ENCODE measurements at regions not wholly inside any gene's neighbourhood (a gene's known extent, or its start where the extent isn't known, plus 50 kb on each side); places are given as distances from the start of the nearest gene placed in this dataset.

DNA sequence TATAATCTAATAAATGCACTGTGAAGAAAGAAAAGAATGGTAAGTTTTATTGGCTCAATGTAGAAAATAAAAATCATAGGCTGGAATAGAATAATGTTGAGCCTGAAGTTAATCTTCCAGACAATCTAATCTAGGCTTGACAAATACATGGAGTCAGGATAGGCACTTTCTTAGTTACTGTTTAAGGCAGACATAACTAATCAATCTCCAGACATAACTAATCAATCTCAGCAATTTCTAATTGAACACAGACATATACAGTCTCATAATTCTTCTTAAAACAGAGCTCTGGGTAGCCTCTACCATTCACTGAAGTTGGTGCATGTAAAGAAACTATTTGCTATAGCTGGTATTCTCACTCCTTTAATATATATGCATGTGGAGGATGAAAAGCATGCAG is 150.1 kb upstream of the CTAGE1 start:
- Histone ChIP-seq H3K79me1 (replicated peaks; ENCODE audit: low read length, poor library complexity, severe bottlenecking) (no peaks in the 10 kb centered on the region), H3K4me2 (ENCODE audit: low read length, poor library complexity, severe bottlenecking) (no peak overlapping the region), H2AK5ac (ENCODE audit: low read length, severe bottlenecking) (no peak overlapping the region), H3K9me3 (ENCODE audit: control insufficient read depth, low read length) (peaks cover 6% of the 10 kb centered on the region), H2BK15ac (ENCODE audit: low read depth, poor library complexity, severe bottlenecking) (no peak overlapping the region), H3K18ac (ENCODE audit: low read depth in 1 of 2, low read length in 2 of 2) (no peak overlapping the region), H4K91ac (ENCODE audit: low read length) (no peak overlapping the region), H3K14ac (ENCODE audit: low read length in 2 of 2) (no peak overlapping the region), H4K8ac (ENCODE audit: low read length) (no peak overlapping the region), H3K23ac (ENCODE audit: low read length in 2 of 2) (no peak overlapping the region), H3K4me1 (ENCODE audit: control insufficient read depth, insufficient read depth, low read depth, low read length) (no peaks in the 10 kb centered on the region), H3K4me3 (ENCODE audit: insufficient read depth in 1 of 2, low read depth in 1 of 2, low read length in 2 of 2) (no peak overlapping the region), H2BK120ac (ENCODE audit: low read depth, low read length) (no peak overlapping the region), H2BK12ac (ENCODE audit: low read length in 2 of 2) (no peak overlapping the region), H2BK5ac (ENCODE audit: low read depth, low read length, poor library complexity, severe bottlenecking) (no peak overlapping the region), H3K9ac (ENCODE audit: low read length) (no peak overlapping the region), H3K27me3 (ENCODE audit: control insufficient read depth in 1 of 2, insufficient read depth in 1 of 2, low read length in 2 of 2) (no peaks in the 10 kb centered on the region), H3K27ac (ENCODE audit: low read length, poor library complexity, severe bottlenecking) (no peak overlapping the region), H3K4ac (ENCODE audit: low read depth in 1 of 2, low read length in 2 of 2) (no peak overlapping the region), H3K36me3 (ENCODE audit: control insufficient read depth in 1 of 2, insufficient read depth in 2 of 2, low read depth in 1 of 2, low read length in 2 of 2) (no peaks in the 10 kb centered on the region), H2AFZ (ENCODE audit: low read depth, low read length) (no peak overlapping the region)
- no peak for DNase-seq

DNA sequence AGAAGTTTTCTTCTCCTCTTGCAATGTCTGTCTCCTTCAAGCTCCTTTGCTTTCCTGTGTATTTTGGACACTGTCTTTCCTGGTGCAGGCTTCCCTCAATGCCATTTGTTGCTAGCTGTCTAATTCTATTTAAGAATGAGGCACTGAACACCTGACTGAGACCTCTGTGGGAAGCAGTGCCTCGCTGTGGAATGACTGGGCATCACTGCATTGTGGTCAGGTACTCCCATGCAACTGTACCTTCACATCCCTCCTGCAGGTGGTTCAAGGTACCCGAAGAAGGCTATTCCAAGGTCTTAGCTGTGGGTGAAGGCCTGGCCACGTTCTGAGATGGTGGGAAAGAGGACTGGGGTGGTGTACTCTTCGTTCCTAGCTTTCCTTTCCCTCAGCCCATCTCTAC is 152.8 kb upstream of the CTAGE1 start:
- Histone ChIP-seq H3K23ac (ENCODE audit: low read length in 2 of 2) (no peak overlapping the region), H3K79me1 (replicated peaks; ENCODE audit: low read length, poor library complexity, severe bottlenecking) (no peaks in the 10 kb centered on the region), H4K91ac (ENCODE audit: low read length) (no peak overlapping the region), H3K27me3 (ENCODE audit: control insufficient read depth in 1 of 2, insufficient read depth in 1 of 2, low read length in 2 of 2) (no peaks in the 10 kb centered on the region), H2BK15ac (ENCODE audit: low read depth, poor library complexity, severe bottlenecking) (no peak overlapping the region), H2BK120ac (ENCODE audit: low read depth, low read length) (no peak overlapping the region), H2AFZ (ENCODE audit: low read depth, low read length) (no peak overlapping the region), H3K4me1 (ENCODE audit: control insufficient read depth, insufficient read depth, low read depth, low read length) (no peaks in the 10 kb centered on the region), H3K9ac (ENCODE audit: low read length) (no peak overlapping the region), H4K8ac (ENCODE audit: low read length) (no peak overlapping the region), H3K4me2 (ENCODE audit: low read length, poor library complexity, severe bottlenecking) (no peak overlapping the region), H3K27ac (ENCODE audit: low read length, poor library complexity, severe bottlenecking) (no peak overlapping the region), H3K36me3 (ENCODE audit: control insufficient read depth in 1 of 2, insufficient read depth in 2 of 2, low read depth in 1 of 2, low read length in 2 of 2) (no peaks in the 10 kb centered on the region), H3K4me3 (ENCODE audit: insufficient read depth in 1 of 2, low read depth in 1 of 2, low read length in 2 of 2) (no peak overlapping the region), H2AK5ac (ENCODE audit: low read length, severe bottlenecking) (no peak overlapping the region), H2BK12ac (ENCODE audit: low read length in 2 of 2) (no peak overlapping the region), H3K9me3 (ENCODE audit: control insufficient read depth, low read length) (peaks cover 6% of the 10 kb centered on the region), H3K4ac (ENCODE audit: low read depth in 1 of 2, low read length in 2 of 2) (no peak overlapping the region), H3K18ac (ENCODE audit: low read depth in 1 of 2, low read length in 2 of 2) (no peak overlapping the region), H2BK5ac (ENCODE audit: low read depth, low read length, poor library complexity, severe bottlenecking) (no peak overlapping the region), H3K14ac (ENCODE audit: low read length in 2 of 2) (no peak overlapping the region)
- DNase-seq: no peak
- WGBS: 46% methylated on average over 3 of the region's 4 CpGs

DNA sequence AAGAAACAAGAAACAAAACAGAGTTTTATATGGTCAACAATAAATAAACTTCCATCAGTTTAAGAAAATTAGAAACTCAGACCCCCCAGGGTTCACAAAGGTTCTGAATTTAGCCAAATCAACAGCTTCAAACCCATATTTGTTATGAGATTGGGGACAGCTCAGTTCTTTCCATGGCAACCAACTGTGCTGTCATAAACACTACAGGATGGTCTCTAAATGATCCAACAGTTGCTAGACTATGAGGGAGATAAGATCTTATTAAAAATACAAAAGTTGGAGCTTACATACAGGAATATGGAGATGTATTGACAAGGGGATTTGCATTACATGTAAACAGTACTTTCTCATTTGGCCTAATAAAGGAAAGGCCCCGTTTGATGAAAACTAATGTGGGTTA is 154.6 kb upstream of the CTAGE1 start:
- Histone ChIP-seq H3K4me1 (ENCODE audit: control insufficient read depth, insufficient read depth, low read depth, low read length) (no peaks in the 10 kb centered on the region), H3K4ac (ENCODE audit: low read depth in 1 of 2, low read length in 2 of 2) (no peak overlapping the region), H3K27me3 (ENCODE audit: control insufficient read depth in 1 of 2, insufficient read depth in 1 of 2, low read length in 2 of 2) (no peaks in the 10 kb centered on the region), H2BK120ac (ENCODE audit: low read depth, low read length) (no peak overlapping the region), H3K36me3 (ENCODE audit: control insufficient read depth in 1 of 2, insufficient read depth in 2 of 2, low read depth in 1 of 2, low read length in 2 of 2) (no peaks in the 10 kb centered on the region), H2BK12ac (ENCODE audit: low read length in 2 of 2) (no peak overlapping the region), H3K4me3 (ENCODE audit: insufficient read depth in 1 of 2, low read depth in 1 of 2, low read length in 2 of 2) (no peak overlapping the region), H3K9me3 (ENCODE audit: control insufficient read depth, low read length) (peaks cover 6% of the 10 kb centered on the region), H4K8ac (ENCODE audit: low read length) (no peak overlapping the region), H2AK5ac (ENCODE audit: low read length, severe bottlenecking) (no peak overlapping the region), H2BK5ac (ENCODE audit: low read depth, low read length, poor library complexity, severe bottlenecking) (no peak overlapping the region), H4K91ac (ENCODE audit: low read length) (no peak overlapping the region), H2AFZ (ENCODE audit: low read depth, low read length) (no peak overlapping the region), H3K79me1 (replicated peaks; ENCODE audit: low read length, poor library complexity, severe bottlenecking) (no peaks in the 10 kb centered on the region), H3K4me2 (ENCODE audit: low read length, poor library complexity, severe bottlenecking) (no peak overlapping the region), H3K27ac (ENCODE audit: low read length, poor library complexity, severe bottlenecking) (no peak overlapping the region), H2BK15ac (ENCODE audit: low read depth, poor library complexity, severe bottlenecking) (no peak overlapping the region), H3K23ac (ENCODE audit: low read length in 2 of 2) (no peak overlapping the region), H3K18ac (ENCODE audit: low read depth in 1 of 2, low read length in 2 of 2) (no peak overlapping the region), H3K9ac (ENCODE audit: low read length) (no peak overlapping the region), H3K14ac (ENCODE audit: low read length in 2 of 2) (no peak overlapping the region)
- no CpG with 5 or more reads among the region's 1 CpG for WGBS
- DNase-seq: no peak

DNA sequence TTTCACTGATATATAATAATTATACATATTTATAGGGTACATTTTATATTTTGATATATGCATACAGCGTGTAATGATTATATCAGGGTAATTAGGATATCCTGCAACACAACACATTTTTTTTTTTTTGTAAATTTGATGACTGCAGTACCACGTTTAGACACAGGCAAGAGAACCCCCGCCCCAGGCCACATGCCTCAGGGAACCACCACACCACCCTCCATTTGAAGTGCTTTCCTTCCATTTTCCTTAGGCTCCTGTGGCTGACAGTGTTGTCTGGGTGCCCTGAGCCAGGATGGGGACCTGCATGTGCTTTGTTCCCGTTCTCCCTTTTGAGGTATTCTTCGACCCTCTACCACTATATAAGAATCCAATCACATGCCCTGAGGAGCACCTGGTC is 161.6 kb upstream of the CTAGE1 start:
- Histone ChIP-seq H4K8ac (ENCODE audit: low read length) (no peak overlapping the region), H2BK5ac (ENCODE audit: low read depth, low read length, poor library complexity, severe bottlenecking) (no peak overlapping the region), H3K27me3 (ENCODE audit: control insufficient read depth in 1 of 2, insufficient read depth in 1 of 2, low read length in 2 of 2) (no peaks in the 10 kb centered on the region), H3K27ac (ENCODE audit: low read length, poor library complexity, severe bottlenecking) (no peak overlapping the region), H3K36me3 (ENCODE audit: control insufficient read depth in 1 of 2, insufficient read depth in 2 of 2, low read depth in 1 of 2, low read length in 2 of 2) (no peaks in the 10 kb centered on the region), H3K79me1 (replicated peaks; ENCODE audit: low read length, poor library complexity, severe bottlenecking) (no peaks in the 10 kb centered on the region), H3K23ac (ENCODE audit: low read length in 2 of 2) (no peak overlapping the region), H2AFZ (ENCODE audit: low read depth, low read length) (no peak overlapping the region), H3K9ac (ENCODE audit: low read length) (no peak overlapping the region), H2BK15ac (ENCODE audit: low read depth, poor library complexity, severe bottlenecking) (no peak overlapping the region), H2BK120ac (ENCODE audit: low read depth, low read length) (no peak overlapping the region), H3K18ac (ENCODE audit: low read depth in 1 of 2, low read length in 2 of 2) (no peak overlapping the region), H4K91ac (ENCODE audit: low read length) (no peak overlapping the region), H3K9me3 (ENCODE audit: control insufficient read depth, low read length) (no peaks in the 10 kb centered on the region), H3K4me2 (ENCODE audit: low read length, poor library complexity, severe bottlenecking) (no peak overlapping the region), H3K4ac (ENCODE audit: low read depth in 1 of 2, low read length in 2 of 2) (no peak overlapping the region), H2AK5ac (ENCODE audit: low read length, severe bottlenecking) (no peak overlapping the region), H3K4me3 (ENCODE audit: insufficient read depth in 1 of 2, low read depth in 1 of 2, low read length in 2 of 2) (no peak overlapping the region), H3K14ac (ENCODE audit: low read length in 2 of 2) (no peak overlapping the region), H2BK12ac (ENCODE audit: low read length in 2 of 2) (no peak overlapping the region), H3K4me1 (ENCODE audit: control insufficient read depth, insufficient read depth, low read depth, low read length) (no peaks in the 10 kb centered on the region)
- 87% methylated on average over 4 of the region's 5 CpGs for WGBS
- no peak for DNase-seq

All from mesenchymal stem cell (in vitro differentiated cells and primary cell).